Bronchial epithelial cell (primary cell): ENCODE measurements at regions not wholly inside any gene's neighbourhood (a gene's known extent, or its start where the extent isn't known, plus 50 kb on each side); places are given as distances from the start of the nearest gene placed in this dataset.

Experiments used
- DNase-seq: peaks from one replicate; pipeline ENCODE4 v3.0.0-alpha.2; 2010; ENCODE audit warnings: low read depth
- FAIRE-seq: peaks from 2 replicates; lab custom pipeline; 2011; peaks lifted over from hg19 to GRCh38; lab: Jason Lieb, UNC
- H3K27me3 ChIP-seq: 2 replicates; pipeline ENCODE4 v1.5.1; 2011; ENCODE audit warnings: low read length; ENCODE audit not compliant: control insufficient read depth, insufficient read depth
- H3K36me3 ChIP-seq: 2 replicates; pipeline ENCODE4 v1.5.1; 2011; ENCODE audit warnings: low read length; ENCODE audit not compliant: control insufficient read depth, insufficient read depth
- H3K4me3 ChIP-seq: 2 replicates; pipeline ENCODE4 v1.5.1; 2011; ENCODE audit warnings: mild to moderate bottlenecking, low read depth, low read length, control low read depth
- TF ChIP-seq, protein P1 (sequence below): IDR thresholded peaks from 2 replicates; pipeline ENCODE4 v1.5.1; 2011; ENCODE audit warnings: mild to moderate bottlenecking, moderate library complexity, low read length, control low read depth, inconsistent platforms; ENCODE audit not compliant: insufficient read depth, severe bottlenecking

DNA sequence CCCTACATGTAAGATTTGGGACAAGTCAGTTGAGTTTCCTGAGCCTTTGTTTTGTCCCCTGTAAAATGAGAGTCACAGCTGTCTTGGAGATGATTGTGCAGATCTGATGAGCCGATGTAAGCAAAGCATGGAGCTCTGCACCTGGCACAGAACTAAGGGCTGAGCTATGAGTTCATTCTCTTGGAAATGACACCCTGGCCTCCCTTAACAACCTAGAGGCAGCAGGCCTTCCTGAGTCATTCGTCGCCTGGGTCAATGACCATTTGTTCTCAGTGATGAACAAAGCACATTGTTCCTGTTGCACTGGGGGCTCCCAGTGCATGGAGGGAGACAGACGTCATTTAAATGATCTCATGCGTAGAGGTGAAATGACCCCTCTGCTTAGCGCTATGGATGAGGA is 62.8 kb upstream of the GCSH start:
- no peaks in the 10 kb centered on the region for H3K36me3 ChIP-seq
- H3K4me3 ChIP-seq = no peak overlapping the region
- TF ChIP-seq, protein P1, sequence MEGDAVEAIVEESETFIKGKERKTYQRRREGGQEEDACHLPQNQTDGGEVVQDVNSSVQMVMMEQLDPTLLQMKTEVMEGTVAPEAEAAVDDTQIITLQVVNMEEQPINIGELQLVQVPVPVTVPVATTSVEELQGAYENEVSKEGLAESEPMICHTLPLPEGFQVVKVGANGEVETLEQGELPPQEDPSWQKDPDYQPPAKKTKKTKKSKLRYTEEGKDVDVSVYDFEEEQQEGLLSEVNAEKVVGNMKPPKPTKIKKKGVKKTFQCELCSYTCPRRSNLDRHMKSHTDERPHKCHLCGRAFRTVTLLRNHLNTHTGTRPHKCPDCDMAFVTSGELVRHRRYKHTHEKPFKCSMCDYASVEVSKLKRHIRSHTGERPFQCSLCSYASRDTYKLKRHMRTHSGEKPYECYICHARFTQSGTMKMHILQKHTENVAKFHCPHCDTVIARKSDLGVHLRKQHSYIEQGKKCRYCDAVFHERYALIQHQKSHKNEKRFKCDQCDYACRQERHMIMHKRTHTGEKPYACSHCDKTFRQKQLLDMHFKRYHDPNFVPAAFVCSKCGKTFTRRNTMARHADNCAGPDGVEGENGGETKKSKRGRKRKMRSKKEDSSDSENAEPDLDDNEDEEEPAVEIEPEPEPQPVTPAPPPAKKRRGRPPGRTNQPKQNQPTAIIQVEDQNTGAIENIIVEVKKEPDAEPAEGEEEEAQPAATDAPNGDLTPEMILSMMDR = no peak
- no peak for DNase-seq
- FAIRE-seq = no peak
- H3K27me3 ChIP-seq = peaks cover 4% of the 10 kb centered on the region

GRCh38 chr16:81155769-81156168 is 59.6 kb upstream of the GCSH start:
- Histone ChIP-seq H3K36me3 (no peaks in the 10 kb centered on the region), H3K4me3 (no peak overlapping the region), H3K27me3 (peaks cover 4% of the 10 kb centered on the region)
- TF ChIP-seq, protein P1 = no peak
- DNase-seq (no peak), FAIRE-seq (no peak)

DNA sequence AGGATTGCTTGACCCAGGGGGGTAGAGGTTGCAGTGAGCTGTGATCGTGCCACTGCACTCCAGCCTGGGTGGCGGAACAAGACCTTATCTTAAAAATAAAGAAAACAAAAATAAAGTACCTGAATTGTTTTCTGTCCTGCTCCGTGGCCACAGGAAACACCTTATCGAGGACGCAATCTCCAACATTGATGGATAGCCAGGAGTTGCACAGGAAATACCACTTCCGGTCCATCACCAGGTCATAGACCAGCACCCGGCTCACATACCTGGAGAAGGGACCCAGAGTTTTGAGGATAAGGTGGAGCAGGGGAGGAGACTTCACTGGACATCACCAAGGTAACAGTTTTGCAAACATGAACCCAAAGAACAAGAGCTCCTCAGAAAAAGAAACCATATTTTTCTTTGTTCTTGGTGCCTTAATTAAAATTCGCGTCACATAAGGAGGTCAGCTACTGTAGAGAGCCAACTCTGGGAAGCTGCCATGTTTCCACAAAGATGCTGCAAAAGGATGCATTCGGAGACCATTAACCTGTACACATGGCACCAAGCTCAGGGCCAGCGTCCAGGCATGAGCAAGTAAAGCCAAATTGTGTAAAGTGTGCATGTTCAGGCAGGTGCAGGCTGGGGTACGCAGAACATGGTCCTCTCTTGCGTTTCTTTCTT is 55.6 kb upstream of the GCSH start:
- TF ChIP-seq, protein P1 = no peak
- Histone ChIP-seq H3K27me3 (no peaks in the 10 kb centered on the region), H3K4me3 (no peak overlapping the region), H3K36me3 (no peaks in the 10 kb centered on the region)
- FAIRE-seq (no peak), DNase-seq (no peak)

DNA sequence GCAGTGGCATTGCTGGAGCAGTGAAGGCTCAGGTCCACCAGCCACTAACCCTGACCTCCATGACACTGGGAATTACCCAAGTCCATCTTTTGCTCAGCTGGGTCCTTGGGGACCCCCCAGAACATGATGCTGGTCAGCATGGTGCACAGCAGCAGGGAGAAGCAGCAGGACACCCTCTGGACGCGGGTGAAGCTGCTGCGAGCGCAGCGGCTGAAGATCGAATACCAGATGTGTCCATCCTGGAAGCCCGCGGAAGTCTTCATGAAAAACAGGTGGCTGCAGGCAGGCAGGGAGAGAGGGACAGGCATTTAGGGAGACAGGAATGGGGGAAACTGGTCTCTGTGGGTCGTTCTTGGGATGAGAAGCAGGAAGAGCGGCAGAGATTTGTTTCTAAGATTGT is 53.4 kb upstream of the GCSH start:
- TF ChIP-seq, protein P1 = no peak
- Histone ChIP-seq H3K4me3 (no peak overlapping the region), H3K36me3 (no peaks in the 10 kb centered on the region), H3K27me3 (no peaks in the 10 kb centered on the region)
- FAIRE-seq (no peak), DNase-seq (no peak)

GRCh38 chr16:81148277-81148676 is 52.1 kb upstream of the GCSH start:
- TF ChIP-seq, protein P1 = no peak
- DNase-seq (no peak), FAIRE-seq (no peak)
- H3K36me3 ChIP-seq = no peaks in the 10 kb centered on the region
- no peak overlapping the region for H3K4me3 ChIP-seq
- H3K27me3 ChIP-seq = no peaks in the 10 kb centered on the region
